T-cell (primary cell): ENCODE measurements at regions not wholly inside any gene's neighbourhood (a gene's known extent, or its start where the extent isn't known, plus 50 kb on each side); places are given as distances from the start of the nearest gene placed in this dataset.

Experiments used
- ATAC-seq, 4 experiments: fragments of 200-7000 bp in 3 of 4; fragments of 150-1000 bp in 1 of 4; cut with Tn5 transposase; replicated peaks in 1 of 4; 1 replicate in 3 of 4; 2 replicates in 1 of 4; pipeline ENCODE4 v1.10.0; 2021; ENCODE audit warnings: moderate library complexity in 3 of 4, mild to moderate bottlenecking in 2 of 4, moderate number of reproducible peaks in 1 of 4
- CTCF ChIA-PET, 2 donors: fragments of 300-600 bp; sonication (Branson Sonifier 250); formaldehyde crosslinking; loops; one replicate each; lab custom pipeline; 2022; ENCODE audit warnings: antibody characterized with exemption in 2 of 2; lab: Charles Lee
- POLR2A ChIA-PET, 2 donors: fragments of 300-600 bp; sonication (Branson Sonifier 250); formaldehyde crosslinking; loops; one replicate each; lab custom pipeline; 2022; ENCODE audit warnings: antibody characterized with exemption in 2 of 2; lab: Charles Lee
- DNase-seq, 35 experiments: peaks; one replicate each; pipeline versions ENCODE4 v3.0.0 to v3.0.0-alpha.2; 2013 to 2023
- H3K27ac ChIP-seq: one replicate; pipeline ENCODE4 v1.5.1; 2013; ENCODE audit warnings: low read length
- H3K27me3 ChIP-seq, 2 experiments: replicated peaks in 1 of 2; 1 replicate in 1 of 2; 2 replicates in 1 of 2; pipeline versions ENCODE4 v1.6.1 to v1.7.0; 2013; ENCODE audit warnings: low read length in 1 of 2, mixed read lengths in 1 of 2; ENCODE audit not compliant: control insufficient read depth in 2 of 2, insufficient read depth in 2 of 2; ENCODE audit errors: extremely low read depth in 1 of 2
- H3K36me3 ChIP-seq, 2 donors: 1 replicate in 1 of 2; 2 replicates in 1 of 2; pipeline versions ENCODE4 v1.6.1 to v1.7.0; 2013; ENCODE audit warnings: low read length in 1 of 2; ENCODE audit not compliant: control insufficient read depth in 2 of 2, insufficient read depth in 1 of 2; ENCODE audit errors: extremely low read depth in 1 of 2
- H3K4me1 ChIP-seq, 2 experiments: 1 replicate in 1 of 2; 2 replicates in 1 of 2; pipeline versions ENCODE4 v1.6.1 to v1.7.0; 2013; ENCODE audit warnings: low read length in 2 of 2, mixed read lengths in 1 of 2; ENCODE audit not compliant: insufficient read depth in 2 of 2, control insufficient read depth in 1 of 2; ENCODE audit errors: extremely low read depth in 1 of 2
- H3K4me3 ChIP-seq, 2 donors: 1 replicate in 1 of 2; 2 replicates in 1 of 2; pipeline versions ENCODE4 v1.5.1 to v1.7.0; 2013; ENCODE audit warnings: mild to moderate bottlenecking in 2 of 2, low read length in 1 of 2, moderate library complexity in 1 of 2; ENCODE audit not compliant: control insufficient read depth in 1 of 2; ENCODE audit errors: extremely low read depth in 1 of 2
- H3K9me3 ChIP-seq: 2 replicates; pipeline ENCODE4 v1.7.0; 2013
- H3K27ac Mint-ChIP-seq, 2 donors: one replicate each; pipeline ENCODE4 v1.8.0; 2020 to 2021; ENCODE audit warnings: mild to moderate bottlenecking in 2 of 2, mixed read lengths in 2 of 2
- H3K27me3 Mint-ChIP-seq, 2 donors: one replicate each; pipeline ENCODE4 v1.8.0; 2021 to 2022; ENCODE audit warnings: mixed read lengths in 2 of 2
- H3K36me3 Mint-ChIP-seq: one replicate; pipeline ENCODE4 v1.8.0; 2021; ENCODE audit warnings: mixed read lengths
- H3K4me1 Mint-ChIP-seq, 3 donors: one replicate each; pipeline ENCODE4 v1.8.0; 2020 to 2022; ENCODE audit warnings: mixed read lengths in 3 of 3, mild to moderate bottlenecking in 1 of 3
- H3K4me3 Mint-ChIP-seq, 3 donors: one replicate each; pipeline ENCODE4 v1.8.0; 2020 to 2022; ENCODE audit warnings: mild to moderate bottlenecking in 3 of 3, mixed read lengths in 3 of 3, moderate library complexity in 3 of 3
- H3K9me3 Mint-ChIP-seq, 3 donors: one replicate each; pipeline ENCODE4 v1.8.0; 2020 to 2022; ENCODE audit warnings: mixed read lengths in 3 of 3
- WGBS: methylation state at CpG from one replicate; pipeline ENCODE4 v1.1.5; 2013; ENCODE audit warnings: missing lambda C conversion rate; ENCODE audit not compliant: insufficient coverage; 5-methylcytosine and 5-hydroxymethylcytosine counted together

DNA sequence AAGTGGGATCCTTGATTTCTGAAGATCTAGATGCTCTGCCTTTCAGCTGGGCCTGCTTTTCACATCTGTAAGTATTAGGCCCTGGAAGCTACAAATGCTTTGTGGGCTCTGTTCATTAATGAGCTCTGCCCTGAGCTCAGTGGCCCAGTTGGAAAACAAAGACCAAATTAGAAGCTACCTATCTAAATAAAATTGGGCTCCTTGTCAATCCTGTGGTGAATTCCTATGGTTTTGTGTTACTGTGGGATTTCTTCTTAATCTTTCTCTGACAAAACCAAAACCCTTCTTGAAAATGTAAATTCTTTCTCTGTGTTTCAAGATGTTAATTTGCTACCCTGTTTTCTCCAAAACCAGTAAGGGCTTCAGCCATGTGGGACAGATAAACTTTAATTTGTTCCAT lies 219.0 kb upstream of the HS6ST1 start:
- H3K27ac ChIP-seq: no peak overlapping the region
- no peaks in the 10 kb centered on the region for H3K9me3 Mint-ChIP-seq
- H3K4me1 ChIP-seq: no peaks in the 10 kb centered on the region
- H3K27me3 ChIP-seq: no peaks in the 10 kb centered on the region
- H3K27me3 Mint-ChIP-seq: peaks cover 0 to 11% of the 10 kb centered on the region in 2 donors
- H3K36me3 Mint-ChIP-seq: no peaks in the 10 kb centered on the region
- H3K36me3 ChIP-seq: no peaks in the 10 kb centered on the region
- no peaks in the 10 kb centered on the region for H3K9me3 ChIP-seq
- ChIA-PET POLR2A (no interaction called here), CTCF (no interaction called here)
- H3K4me1 Mint-ChIP-seq: no peaks in the 10 kb centered on the region
- ATAC-seq: no peak
- no peak overlapping the region for H3K27ac Mint-ChIP-seq
- no peak for DNase-seq
- no peak overlapping the region for H3K4me3 Mint-ChIP-seq
- no peak overlapping the region for H3K4me3 ChIP-seq

DNA sequence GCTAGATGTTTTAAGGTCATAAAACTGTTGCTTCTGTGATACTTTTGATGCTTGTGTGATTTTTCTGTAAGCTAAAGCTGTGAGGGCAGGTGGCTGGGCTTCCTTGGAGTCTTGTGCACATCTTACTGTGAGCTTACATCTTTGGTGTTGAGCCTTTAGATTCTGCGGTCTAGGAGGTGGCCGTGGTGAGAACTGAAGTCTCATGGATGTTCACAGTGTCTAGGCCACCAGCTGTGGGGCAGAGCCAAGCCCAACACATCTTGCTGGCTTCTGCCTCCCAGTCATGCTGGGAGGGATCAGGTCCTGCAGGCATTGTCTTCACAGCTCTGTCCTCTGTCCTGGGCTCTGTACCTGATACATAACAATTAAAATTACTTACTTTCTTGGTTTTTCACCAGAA lies 219.7 kb upstream of the HS6ST1 start:
- ATAC-seq: no peak
- Mint-ChIP-seq H3K27ac (no peak overlapping the region), H3K9me3 (no peaks in the 10 kb centered on the region), H3K4me1 (no peaks in the 10 kb centered on the region), H3K27me3 (peaks cover 0 to 11% of the 10 kb centered on the region in 2 donors), H3K36me3 (no peaks in the 10 kb centered on the region), H3K4me3 (no peak overlapping the region)
- no peak for DNase-seq
- H3K36me3 ChIP-seq: no peaks in the 10 kb centered on the region
- no peaks in the 10 kb centered on the region for H3K9me3 ChIP-seq
- no peak overlapping the region for H3K4me3 ChIP-seq
- 33% methylated on average over 2 of the region's 2 CpGs for WGBS
- H3K27me3 ChIP-seq: no peaks in the 10 kb centered on the region
- H3K4me1 ChIP-seq: no peaks in the 10 kb centered on the region
- no peak overlapping the region for H3K27ac ChIP-seq
- CTCF ChIA-PET: no interaction called here
- POLR2A ChIA-PET: no interaction called here

DNA sequence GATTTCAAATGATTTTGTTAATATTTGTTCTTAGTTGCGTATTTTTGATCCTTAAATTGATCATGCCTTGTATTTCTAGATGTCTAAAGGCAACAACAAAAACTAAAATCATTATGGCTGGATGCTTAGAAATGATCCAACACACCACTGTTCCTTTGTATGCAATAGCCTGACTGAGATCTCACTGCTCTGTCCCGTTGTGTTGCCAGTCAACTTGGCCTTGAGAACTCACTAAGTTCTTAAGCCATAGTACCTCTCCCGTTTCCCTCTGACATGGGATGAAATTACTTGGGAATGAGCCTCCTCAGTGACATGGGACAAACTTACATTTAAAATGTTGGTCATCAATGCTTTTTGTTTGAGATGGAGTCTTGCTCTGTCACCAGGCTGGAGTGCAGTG lies 222.0 kb upstream of the HS6ST1 start:
- no peak for DNase-seq
- no peaks in the 10 kb centered on the region for H3K4me1 ChIP-seq
- peaks cover 0 to 3% of the 10 kb centered on the region in 2 experiments for H3K27me3 ChIP-seq
- no peaks in the 10 kb centered on the region for H3K9me3 Mint-ChIP-seq
- no peaks in the 10 kb centered on the region for H3K9me3 ChIP-seq
- ATAC-seq: no peak
- H3K4me3 Mint-ChIP-seq: no peak overlapping the region
- H3K27ac ChIP-seq: no peak overlapping the region
- H3K27ac Mint-ChIP-seq: no peak overlapping the region
- WGBS: 80% methylated on average over 1 of the region's 3 CpGs
- H3K36me3 ChIP-seq: no peaks in the 10 kb centered on the region
- peaks cover 0 to 7% of the 10 kb centered on the region in 2 donors for H3K27me3 Mint-ChIP-seq
- no peaks in the 10 kb centered on the region for H3K36me3 Mint-ChIP-seq
- ChIA-PET POLR2A (no interaction called here), CTCF (no interaction called here)
- H3K4me1 Mint-ChIP-seq: no peaks in the 10 kb centered on the region
- no peak overlapping the region for H3K4me3 ChIP-seq

DNA sequence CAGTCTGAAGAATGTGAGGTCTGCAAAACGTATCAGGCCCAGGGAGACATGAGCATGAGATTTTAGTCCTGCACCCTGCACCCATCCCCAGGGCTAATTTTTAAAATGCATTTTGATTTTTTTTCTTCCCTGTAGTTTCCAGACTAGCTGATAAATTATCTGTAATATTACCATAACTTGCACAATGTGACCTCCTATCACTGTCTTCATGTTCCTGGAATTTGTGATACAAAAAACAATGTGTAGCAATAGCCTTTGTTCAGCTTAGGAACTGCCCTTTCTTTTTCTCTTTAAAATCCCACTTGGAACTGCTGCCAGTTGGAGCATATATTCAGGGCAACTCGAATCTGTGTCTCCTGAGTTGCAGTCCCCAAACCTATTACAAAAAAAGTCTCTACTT lies 222.8 kb upstream of the HS6ST1 start:
- Mint-ChIP-seq H3K36me3 (no peaks in the 10 kb centered on the region), H3K27ac (no peak overlapping the region), H3K4me1 (no peaks in the 10 kb centered on the region), H3K27me3 (peaks cover 0 to 7% of the 10 kb centered on the region in 2 donors), H3K9me3 (no peaks in the 10 kb centered on the region), H3K4me3 (no peak overlapping the region)
- H3K36me3 ChIP-seq: no peaks in the 10 kb centered on the region
- POLR2A ChIA-PET: no interaction called here
- H3K9me3 ChIP-seq: no peaks in the 10 kb centered on the region
- no peak overlapping the region for H3K4me3 ChIP-seq
- CTCF ChIA-PET: no interaction called here
- no peaks in the 10 kb centered on the region for H3K4me1 ChIP-seq
- DNase-seq (no peak), ATAC-seq (no peak)
- H3K27me3 ChIP-seq: peaks cover 0 to 3% of the 10 kb centered on the region in 2 experiments
- no peak overlapping the region for H3K27ac ChIP-seq
- WGBS: no CpG with 5 or more reads among the region's 2 CpGs

DNA sequence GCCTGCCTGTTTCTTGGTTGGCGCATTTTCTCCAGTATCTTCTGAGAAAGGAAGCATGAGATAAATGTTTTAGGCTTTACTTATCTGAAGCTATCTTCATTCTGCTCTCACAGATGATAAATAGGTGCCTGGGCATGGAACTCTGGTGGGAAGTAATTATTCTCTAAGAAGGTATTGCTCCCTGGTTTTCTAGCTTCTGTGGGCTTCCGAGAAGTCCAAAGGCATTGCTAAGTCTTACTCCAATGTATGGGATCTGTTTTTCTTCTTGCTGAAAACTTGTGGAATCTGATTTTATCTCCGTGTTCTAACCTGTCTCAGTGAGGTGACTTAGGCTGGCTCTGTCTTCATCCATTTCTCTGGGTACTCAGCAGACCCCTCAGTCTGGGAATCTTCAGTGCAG lies 224.4 kb upstream of the HS6ST1 start:
- POLR2A ChIA-PET: no interaction called here
- no peaks in the 10 kb centered on the region for H3K4me1 Mint-ChIP-seq
- H3K27me3 ChIP-seq: peaks cover 0 to 3% of the 10 kb centered on the region in 2 experiments
- H3K9me3 ChIP-seq: no peaks in the 10 kb centered on the region
- H3K9me3 Mint-ChIP-seq: no peaks in the 10 kb centered on the region
- ATAC-seq (no peak), DNase-seq (no peak)
- H3K27me3 Mint-ChIP-seq: no peaks in the 10 kb centered on the region
- no peak overlapping the region for H3K27ac Mint-ChIP-seq
- H3K36me3 Mint-ChIP-seq: no peaks in the 10 kb centered on the region
- CTCF ChIA-PET: no interaction called here
- H3K27ac ChIP-seq: no peak overlapping the region
- no peak overlapping the region for H3K4me3 ChIP-seq
- H3K4me3 Mint-ChIP-seq: no peak overlapping the region
- 71% methylated on average over 1 of the region's 3 CpGs for WGBS
- H3K36me3 ChIP-seq: no peaks in the 10 kb centered on the region
- no peaks in the 10 kb centered on the region for H3K4me1 ChIP-seq

DNA sequence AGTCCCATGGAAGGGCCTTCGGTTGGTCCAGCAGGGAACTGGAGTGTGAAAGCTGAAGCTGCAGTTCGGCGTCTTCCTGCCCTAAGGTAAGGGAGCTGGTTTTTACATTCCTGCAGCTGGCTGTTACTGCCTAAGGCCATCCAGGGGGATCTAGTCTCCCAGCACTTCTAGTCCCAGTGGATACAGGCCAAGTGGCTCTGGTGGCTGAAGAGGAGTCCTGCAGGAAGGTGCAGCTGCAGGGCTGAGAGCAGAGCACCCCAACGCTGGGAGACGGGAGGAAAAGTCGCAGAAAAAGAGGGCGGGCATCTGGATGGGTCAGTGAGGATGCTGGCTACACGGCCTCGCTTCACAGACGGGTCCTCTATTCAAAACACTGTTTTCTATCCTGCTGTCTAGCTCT lies 225.0 kb upstream of the HS6ST1 start:
- H3K4me3 ChIP-seq: no peak overlapping the region
- no peak for ATAC-seq
- Mint-ChIP-seq H3K36me3 (no peaks in the 10 kb centered on the region), H3K4me3 (no peak overlapping the region), H3K4me1 (no peaks in the 10 kb centered on the region), H3K27ac (no peak overlapping the region), H3K27me3 (no peaks in the 10 kb centered on the region), H3K9me3 (no peaks in the 10 kb centered on the region)
- peaks cover 0 to 3% of the 10 kb centered on the region in 2 experiments for H3K27me3 ChIP-seq
- no peak for DNase-seq
- 78% methylated on average over 6 of the region's 10 CpGs for WGBS
- H3K36me3 ChIP-seq: no peaks in the 10 kb centered on the region
- no peaks in the 10 kb centered on the region for H3K9me3 ChIP-seq
- no peaks in the 10 kb centered on the region for H3K4me1 ChIP-seq
- H3K27ac ChIP-seq: no peak overlapping the region
- ChIA-PET POLR2A (no interaction called here), CTCF (no interaction called here)

DNA sequence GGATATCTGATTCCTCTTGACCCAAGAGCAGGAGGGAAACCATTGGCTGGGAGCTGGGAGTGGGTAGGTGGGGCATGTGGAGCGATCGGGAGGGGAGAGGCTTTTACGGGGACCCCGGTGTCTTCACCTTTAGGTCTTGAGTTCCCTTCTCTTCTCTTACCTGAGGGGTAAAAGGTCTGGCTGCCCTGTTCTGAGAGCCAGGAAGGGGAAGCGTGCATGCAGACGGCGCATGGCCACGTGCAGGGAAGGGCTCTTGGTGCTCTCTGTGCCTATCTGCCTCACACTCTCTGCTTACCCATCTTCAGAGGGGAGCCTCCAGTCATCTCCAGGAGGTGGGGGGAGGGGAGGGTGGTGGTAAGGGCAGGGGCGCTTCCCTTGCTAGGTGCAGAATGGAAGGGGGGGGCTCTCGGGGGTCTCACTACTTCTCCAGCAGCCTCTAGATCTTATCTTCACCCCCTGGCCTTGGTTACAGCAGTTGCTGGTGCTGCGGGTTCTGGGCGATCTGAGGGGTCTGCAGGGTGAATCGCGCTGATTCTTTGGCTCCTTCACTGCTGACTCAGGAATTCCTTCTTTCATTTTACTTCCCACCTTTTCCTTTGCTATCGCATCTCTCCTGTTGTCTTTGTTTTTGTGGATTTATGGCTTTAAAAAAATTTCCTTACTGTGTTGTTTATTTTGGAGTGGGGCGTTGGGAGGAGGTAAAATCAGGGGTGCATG lies 225.8 kb upstream of the HS6ST1 start:
- no peaks in the 10 kb centered on the region for H3K4me1 ChIP-seq
- H3K27ac Mint-ChIP-seq: no peak overlapping the region
- H3K27ac ChIP-seq: no peak overlapping the region
- ChIA-PET POLR2A (no interaction called here), CTCF (no interaction called here)
- H3K36me3 ChIP-seq: no peaks in the 10 kb centered on the region
- H3K4me1 Mint-ChIP-seq: no peaks in the 10 kb centered on the region
- DNase-seq: no peak
- no peaks in the 10 kb centered on the region for H3K36me3 Mint-ChIP-seq
- H3K4me3 Mint-ChIP-seq: no peak overlapping the region
- peaks cover 0 to 3% of the 10 kb centered on the region in 2 experiments for H3K27me3 ChIP-seq
- no peaks in the 10 kb centered on the region for H3K27me3 Mint-ChIP-seq
- no peaks in the 10 kb centered on the region for H3K9me3 Mint-ChIP-seq
- WGBS: 100% methylated on average over 4 of the region's 16 CpGs
- no peak overlapping the region for H3K4me3 ChIP-seq
- H3K9me3 ChIP-seq: no peaks in the 10 kb centered on the region
- ATAC-seq: no peak
